ENCODE measurements at regions not wholly inside any gene's neighbourhood (a gene's known extent, or its start where the extent isn't known, plus 50 kb on each side); places are given as distances from the start of the nearest gene placed in this dataset.

DNA sequence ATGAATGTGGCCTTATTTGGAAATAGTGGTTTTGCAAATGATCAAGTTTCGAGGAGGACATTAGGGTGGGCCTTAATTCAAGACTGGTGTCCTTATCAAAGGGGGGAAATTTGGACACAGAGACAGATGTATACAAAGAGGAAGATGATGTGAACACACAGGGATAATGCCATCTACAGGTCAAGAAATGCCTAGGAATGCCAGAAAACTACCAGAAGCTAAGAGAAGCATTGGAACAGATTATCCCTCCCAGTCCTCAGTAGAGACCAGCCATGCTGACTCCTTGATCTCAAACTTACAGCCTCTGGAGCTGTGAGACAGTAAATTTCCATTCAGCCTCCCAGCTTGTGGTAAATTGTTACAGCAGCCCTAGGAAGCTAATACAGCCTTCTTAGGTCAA, 151.4 kb downstream of the PTGER3 start:
- DNase-seq (ENCODE audit: low read depth in 1 of 2, low spot score in 1 of 2), result no peak
- in situ Hi-C loops (cut with HindIII; ENCODE audit: low pct_unique_long_range_greater_than_20kb, low sequenced_read_pairs), result no loop called here
- no peak for TF ChIP-seq JUND (IDR thresholded peaks at IDR 0.05; ENCODE audit: low read depth)

- DNase-seq (ENCODE audit: low read depth in 1 of 2, low spot score in 1 of 2), result no peak
Observed at GRCh38 chr1:70897273-70897672, 150.3 kb downstream of the PTGER3 start.

DNA sequence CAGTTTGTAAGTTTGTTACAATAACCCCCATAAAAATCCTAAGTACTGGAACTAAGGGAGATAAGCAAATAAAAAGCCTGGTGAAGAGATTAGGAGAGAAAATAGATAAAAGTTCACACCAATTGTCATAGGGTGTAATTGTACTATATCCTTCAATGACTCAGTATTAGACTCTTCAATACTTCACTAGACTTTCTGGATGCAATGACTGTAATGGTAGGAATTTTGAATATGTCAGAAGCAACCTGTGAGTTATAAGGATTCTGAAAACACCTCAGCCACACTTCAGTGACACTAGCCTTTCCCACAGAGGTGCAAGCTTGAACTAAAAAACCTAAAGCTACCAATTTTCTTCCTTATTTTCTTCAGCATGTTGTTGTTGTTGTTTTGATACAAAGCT, 147.9 kb downstream of the PTGER3 start:
- TF ChIP-seq JUND (IDR thresholded peaks at IDR 0.05; ENCODE audit: low read depth), result no peak
- in situ Hi-C loops (cut with HindIII; ENCODE audit: low pct_unique_long_range_greater_than_20kb, low sequenced_read_pairs), result no loop called here
- DNase-seq (ENCODE audit: low read depth in 1 of 2, low spot score in 1 of 2), result no peak

More at GRCh38 chr1:70897273-70897672, 150.3 kb downstream of the PTGER3 start:
- no peak for TF ChIP-seq JUND (IDR thresholded peaks at IDR 0.05; ENCODE audit: low read depth)
- in situ Hi-C loops (cut with HindIII; ENCODE audit: low pct_unique_long_range_greater_than_20kb, low sequenced_read_pairs), result no loop called here

DNA sequence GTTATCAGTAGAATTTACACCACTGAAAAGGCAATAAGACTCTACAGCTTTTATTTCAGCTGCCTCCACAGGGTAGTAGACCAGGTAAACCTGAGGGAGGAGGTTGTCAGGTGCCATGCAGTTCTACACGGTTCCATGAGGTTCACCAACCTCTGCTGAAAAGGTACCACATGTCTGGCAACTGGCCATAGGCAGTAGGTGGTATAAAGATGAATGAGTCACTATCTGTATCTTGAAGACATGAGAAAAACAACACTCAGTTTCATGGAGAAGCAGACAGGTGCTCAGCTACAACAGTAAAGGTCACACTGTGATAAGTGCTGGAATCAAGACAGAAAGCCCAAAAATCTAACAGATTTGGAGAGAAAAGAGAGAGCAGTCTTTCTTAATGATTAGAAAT, 145.4 kb downstream of the PTGER3 start:
- in situ Hi-C loops (cut with HindIII; ENCODE audit: low pct_unique_long_range_greater_than_20kb, low sequenced_read_pairs), result no loop called here
- TF ChIP-seq JUND (IDR thresholded peaks at IDR 0.05; ENCODE audit: low read depth), result no peak

DNA sequence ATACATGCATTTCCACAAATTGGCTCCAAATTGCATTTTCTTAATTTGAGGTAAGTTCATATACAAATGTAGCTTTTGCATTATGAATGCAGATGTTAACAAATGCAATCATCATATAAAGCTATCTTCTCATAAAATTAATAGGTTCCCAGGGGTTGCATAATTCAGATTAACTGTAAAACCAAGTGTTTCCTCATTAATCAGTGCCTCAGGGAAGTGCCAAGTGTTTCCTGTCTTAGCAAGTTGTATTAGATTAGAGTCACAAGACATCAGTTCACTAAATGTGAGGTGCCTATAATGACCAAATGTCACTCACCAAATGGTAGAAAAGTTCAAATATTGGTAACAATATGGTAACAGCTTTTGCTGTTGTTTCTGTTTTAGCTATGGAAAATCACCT, 140.8 kb downstream of the PTGER3 start:
- no peak for TF ChIP-seq JUND (IDR thresholded peaks at IDR 0.05; ENCODE audit: low read depth)
- in situ Hi-C loops (cut with HindIII; ENCODE audit: low pct_unique_long_range_greater_than_20kb, low sequenced_read_pairs), result no loop called here
- DNase-seq (ENCODE audit: low read depth in 1 of 2, low spot score in 1 of 2), result no peak

More for the DNA sequence above, 145.4 kb downstream of the PTGER3 start:
- no peak for DNase-seq (ENCODE audit: low read depth in 1 of 2, low spot score in 1 of 2)

DNA sequence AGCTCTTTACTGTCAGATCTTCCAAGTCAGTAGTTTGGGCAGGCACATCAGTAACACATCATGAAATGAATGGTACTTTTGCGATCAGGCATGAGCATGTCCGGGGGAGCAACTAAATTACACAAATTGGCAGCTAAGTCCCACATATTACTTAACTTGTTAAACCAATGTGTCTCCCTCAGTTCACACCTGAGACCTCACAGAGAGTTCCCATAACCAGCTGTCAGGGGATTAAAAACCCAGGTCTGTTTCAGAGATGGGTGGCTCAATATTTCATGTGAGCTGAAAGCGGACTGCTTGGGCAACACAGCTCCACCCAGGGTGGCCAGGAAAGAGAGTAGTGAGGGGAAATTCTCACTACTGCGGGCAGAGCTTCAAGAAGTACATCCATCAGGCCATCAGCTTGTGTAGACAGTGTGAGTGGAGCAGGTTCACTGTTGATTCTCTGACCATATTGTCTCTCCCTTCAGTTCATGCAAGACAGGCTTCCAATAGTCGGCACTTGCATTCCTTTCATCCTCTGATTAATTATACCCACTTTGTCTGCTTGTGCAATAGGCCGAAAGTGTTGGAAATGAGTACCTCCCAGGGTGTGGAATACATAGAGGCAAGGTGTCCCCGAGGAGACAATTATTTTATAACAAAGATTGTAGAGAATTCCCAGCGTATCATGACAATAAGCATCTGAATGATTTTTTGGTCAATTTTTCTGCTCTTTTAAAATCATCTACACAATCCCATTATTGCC, 139.9 kb downstream of the PTGER3 start:
- no peak for DNase-seq (ENCODE audit: low read depth in 1 of 2, low spot score in 1 of 2)
- in situ Hi-C loops (cut with HindIII; ENCODE audit: low pct_unique_long_range_greater_than_20kb, low sequenced_read_pairs), result no loop called here
- TF ChIP-seq JUND (IDR thresholded peaks at IDR 0.05; ENCODE audit: low read depth), result no peak

DNA sequence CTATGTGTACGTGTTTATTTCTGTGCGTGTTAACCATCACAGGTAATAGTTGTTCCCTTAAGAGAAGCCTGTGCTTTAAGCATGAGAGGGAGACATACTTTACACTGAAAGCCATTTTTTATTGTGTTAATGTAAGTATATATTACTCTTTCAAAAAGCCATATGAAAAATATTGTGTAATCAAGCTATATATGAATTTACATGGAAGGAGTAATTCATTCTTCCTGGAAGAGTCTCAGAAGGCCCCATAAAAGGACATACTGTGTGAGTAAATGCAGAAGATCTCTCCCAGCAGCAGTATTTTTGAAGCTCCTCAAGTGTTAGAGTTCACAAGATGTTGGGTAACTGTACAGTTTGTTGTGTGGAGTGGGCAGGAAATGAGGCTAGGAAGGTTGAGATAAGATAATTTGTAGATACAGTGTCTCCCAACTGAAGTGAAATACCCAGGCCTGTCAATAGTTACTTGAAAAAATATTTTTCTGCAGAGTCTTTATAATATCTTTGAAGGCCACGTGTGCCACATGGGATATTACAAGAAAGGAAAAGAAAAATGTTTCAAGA, 138.3 kb downstream of the PTGER3 start:
- in situ Hi-C loops (cut with HindIII; ENCODE audit: low pct_unique_long_range_greater_than_20kb, low sequenced_read_pairs), result no loop called here
- DNase-seq (ENCODE audit: low read depth in 1 of 2, low spot score in 1 of 2), result no peak
- no peak for TF ChIP-seq JUND (IDR thresholded peaks at IDR 0.05; ENCODE audit: low read depth)

DNA sequence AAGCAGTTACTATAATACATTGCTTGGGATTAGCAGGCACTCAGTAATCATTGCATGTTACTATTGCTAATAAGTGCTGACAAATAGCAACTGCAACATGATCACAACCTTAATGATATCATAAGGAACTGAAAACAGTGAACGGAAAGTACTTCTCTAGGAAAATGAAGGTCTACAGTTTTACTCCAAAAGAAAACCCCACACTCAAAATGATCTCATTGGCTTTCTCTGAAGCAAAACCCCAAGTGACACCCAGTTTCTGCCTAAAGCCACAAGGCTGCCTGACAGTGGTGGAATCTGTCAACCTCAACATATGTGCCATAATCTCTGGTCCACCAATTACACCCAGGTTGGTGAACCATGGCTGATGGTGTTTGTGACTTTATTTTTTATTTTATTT, 137.6 kb downstream of the PTGER3 start:
- TF ChIP-seq JUND (IDR thresholded peaks at IDR 0.05; ENCODE audit: low read depth), result no peak

GRCh38 chr1:70911861-70912260, 135.8 kb downstream of the PTGER3 start:
- TF ChIP-seq JUND (IDR thresholded peaks at IDR 0.05; ENCODE audit: low read depth), result no peak
- DNase-seq (ENCODE audit: low read depth in 1 of 2, low spot score in 1 of 2), result no peak
- in situ Hi-C loops (cut with HindIII; ENCODE audit: low pct_unique_long_range_greater_than_20kb, low sequenced_read_pairs), result no loop called here

More for the DNA sequence above, 137.6 kb downstream of the PTGER3 start:
- DNase-seq (ENCODE audit: low read depth in 1 of 2, low spot score in 1 of 2), result no peak
- in situ Hi-C loops (cut with HindIII; ENCODE audit: low pct_unique_long_range_greater_than_20kb, low sequenced_read_pairs), result no loop called here

DNA sequence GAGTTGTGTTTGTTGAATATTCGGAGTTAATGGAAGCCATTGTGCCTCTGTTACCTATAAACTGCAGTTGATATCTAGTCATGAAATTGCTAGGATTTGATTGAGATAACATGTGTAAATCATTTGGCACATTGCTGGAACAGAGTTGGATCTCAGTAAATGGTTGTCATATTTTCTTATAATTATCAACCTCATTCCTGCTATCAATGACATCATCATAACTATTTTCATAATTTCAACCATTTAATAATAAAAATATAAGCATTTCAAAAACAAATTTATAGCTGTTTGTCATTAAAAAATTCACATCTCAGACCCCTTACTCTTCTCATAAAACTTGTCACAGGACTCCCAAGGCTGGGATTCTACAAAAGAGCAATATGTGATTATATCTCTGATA, 133.4 kb downstream of the PTGER3 start:
- in situ Hi-C loops (cut with HindIII; ENCODE audit: low pct_unique_long_range_greater_than_20kb, low sequenced_read_pairs), result no loop called here
- DNase-seq (ENCODE audit: low read depth in 1 of 2, low spot score in 1 of 2), result no peak
- no peak for TF ChIP-seq JUND (IDR thresholded peaks at IDR 0.05; ENCODE audit: low read depth)

GRCh38 chr1:70915258-70916033, 132.2 kb downstream of the PTGER3 start:
- DNase-seq (ENCODE audit: low read depth in 1 of 2, low spot score in 1 of 2), result peak in 1 of 2 experiments; percentile 73
- in situ Hi-C loops (cut with HindIII; ENCODE audit: low pct_unique_long_range_greater_than_20kb, low sequenced_read_pairs), result no loop called here
- TF ChIP-seq JUND (IDR thresholded peaks at IDR 0.05; ENCODE audit: low read depth), result peak; percentile 23; the same call in 1 of the 2 replicates

DNA sequence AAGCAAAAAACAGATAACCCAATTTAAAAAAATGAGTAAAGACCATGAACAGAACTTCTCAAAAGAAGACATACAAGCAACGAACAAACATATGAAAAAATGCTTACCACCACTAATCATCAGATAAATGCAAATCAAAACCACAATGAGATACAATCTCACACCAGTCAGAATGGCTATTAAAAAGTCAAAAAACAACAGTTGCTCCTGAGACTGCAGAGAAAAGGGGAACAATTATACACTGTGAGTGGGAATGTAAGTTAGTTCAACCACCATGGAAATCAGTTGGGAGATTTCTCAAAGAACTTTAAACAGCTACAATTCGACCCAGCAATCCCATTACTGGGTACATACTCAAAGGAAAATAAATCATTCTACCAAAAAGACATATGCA, 131.6 kb downstream of the PTGER3 start:
- no peak; the same call in 1 of the 2 replicates for TF ChIP-seq JUND (IDR thresholded peaks at IDR 0.05; ENCODE audit: low read depth)

More for the DNA sequence above, 131.6 kb downstream of the PTGER3 start:
- in situ Hi-C loops (cut with HindIII; ENCODE audit: low pct_unique_long_range_greater_than_20kb, low sequenced_read_pairs), result no loop called here
- DNase-seq (ENCODE audit: low read depth in 1 of 2, low spot score in 1 of 2), result peak in 1 of 2 experiments; percentile 34
